Epithelial cell of proximal tubule (primary cell): ENCODE measurements at regions not wholly inside any gene's neighbourhood (a gene's known extent, or its start where the extent isn't known, plus 50 kb on each side); places are given as distances from the start of the nearest gene placed in this dataset.

Source experiments
- DNase-seq: peaks from one replicate; pipeline ENCODE4 v3.0.0-alpha.2; 2011; ENCODE audit warnings: low read depth
- H3K4me3 ChIP-seq: 2 replicates; pipeline ENCODE4 v1.5.1; 2011; ENCODE audit warnings: low read depth, mild to moderate bottlenecking, low read length
- TF ChIP-seq, protein P1 (sequence below): conservative IDR thresholded peaks from 2 replicates; pipeline ENCODE4 v1.5.1; 2012; ENCODE audit warnings: low read depth, mild to moderate bottlenecking, low read length

DNA sequence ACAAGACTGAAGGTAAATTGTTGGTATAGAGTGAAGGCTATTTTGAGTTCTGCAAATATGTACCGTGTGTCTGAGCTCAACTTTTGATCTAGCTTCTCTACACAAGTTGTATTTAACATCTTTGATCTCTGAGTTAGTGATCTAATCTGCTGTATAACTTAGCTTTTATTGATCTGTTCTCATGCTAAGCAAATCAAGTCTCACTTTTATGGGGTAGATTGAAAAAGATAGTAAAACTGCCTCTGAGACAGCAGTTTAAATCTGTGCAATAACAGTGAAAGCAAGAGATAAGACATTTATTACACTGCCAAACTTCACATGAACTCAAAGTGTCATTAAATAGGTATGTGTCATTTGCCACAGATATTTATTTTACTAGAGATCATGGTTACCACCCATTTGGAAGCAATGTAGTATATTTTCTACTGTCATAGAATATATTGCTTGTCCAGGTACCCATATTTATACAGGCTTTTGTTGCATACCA lies 477.3 kb downstream of the ISL1 start:
- no peak for DNase-seq
- TF ChIP-seq, protein P1, sequence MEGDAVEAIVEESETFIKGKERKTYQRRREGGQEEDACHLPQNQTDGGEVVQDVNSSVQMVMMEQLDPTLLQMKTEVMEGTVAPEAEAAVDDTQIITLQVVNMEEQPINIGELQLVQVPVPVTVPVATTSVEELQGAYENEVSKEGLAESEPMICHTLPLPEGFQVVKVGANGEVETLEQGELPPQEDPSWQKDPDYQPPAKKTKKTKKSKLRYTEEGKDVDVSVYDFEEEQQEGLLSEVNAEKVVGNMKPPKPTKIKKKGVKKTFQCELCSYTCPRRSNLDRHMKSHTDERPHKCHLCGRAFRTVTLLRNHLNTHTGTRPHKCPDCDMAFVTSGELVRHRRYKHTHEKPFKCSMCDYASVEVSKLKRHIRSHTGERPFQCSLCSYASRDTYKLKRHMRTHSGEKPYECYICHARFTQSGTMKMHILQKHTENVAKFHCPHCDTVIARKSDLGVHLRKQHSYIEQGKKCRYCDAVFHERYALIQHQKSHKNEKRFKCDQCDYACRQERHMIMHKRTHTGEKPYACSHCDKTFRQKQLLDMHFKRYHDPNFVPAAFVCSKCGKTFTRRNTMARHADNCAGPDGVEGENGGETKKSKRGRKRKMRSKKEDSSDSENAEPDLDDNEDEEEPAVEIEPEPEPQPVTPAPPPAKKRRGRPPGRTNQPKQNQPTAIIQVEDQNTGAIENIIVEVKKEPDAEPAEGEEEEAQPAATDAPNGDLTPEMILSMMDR: no peak
- no peak overlapping the region for H3K4me3 ChIP-seq

DNA sequence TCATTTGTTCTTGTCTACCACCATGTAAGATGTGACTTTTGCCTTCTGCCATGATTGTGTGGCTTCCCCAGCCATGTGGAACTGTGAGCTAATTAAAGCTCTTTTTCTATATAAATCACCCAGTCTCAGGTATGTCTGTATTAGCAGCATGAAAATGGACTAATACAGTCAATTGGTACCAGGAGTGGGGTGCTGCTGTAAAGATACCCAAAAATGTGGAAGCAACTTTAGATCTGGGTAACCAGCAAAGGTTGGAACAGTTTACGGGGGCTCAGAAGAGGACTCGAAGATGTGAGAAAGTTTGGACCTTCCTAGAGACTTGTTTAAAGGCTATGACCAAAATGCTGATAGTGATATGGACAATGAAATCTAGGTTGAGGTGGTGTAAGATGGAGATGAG lies 488.9 kb downstream of the ISL1 start:
- TF ChIP-seq, protein P1: no peak
- no peak overlapping the region for H3K4me3 ChIP-seq
- no peak for DNase-seq

DNA sequence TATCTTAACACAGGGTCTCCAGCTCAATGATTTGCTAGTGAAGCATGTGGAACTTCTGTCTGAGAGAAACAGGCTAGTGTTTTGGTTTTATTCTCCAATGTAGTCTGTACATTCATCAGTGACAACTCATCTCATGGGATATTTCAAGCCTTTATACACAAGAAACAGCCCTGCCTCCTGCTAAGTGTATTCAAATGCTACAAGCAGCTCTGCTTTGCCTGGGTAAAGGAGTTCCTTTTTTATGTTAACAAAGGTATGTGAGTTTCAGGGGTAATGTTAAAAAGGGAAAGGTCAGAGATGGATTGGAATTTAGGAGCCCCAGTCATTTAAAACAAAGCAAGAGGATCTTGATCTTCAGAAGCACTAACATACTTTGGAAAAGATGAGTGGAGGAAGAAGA lies 498.7 kb downstream of the ISL1 start:
- DNase-seq: no peak
- H3K4me3 ChIP-seq: no peak overlapping the region
- TF ChIP-seq, protein P1: no peak

DNA sequence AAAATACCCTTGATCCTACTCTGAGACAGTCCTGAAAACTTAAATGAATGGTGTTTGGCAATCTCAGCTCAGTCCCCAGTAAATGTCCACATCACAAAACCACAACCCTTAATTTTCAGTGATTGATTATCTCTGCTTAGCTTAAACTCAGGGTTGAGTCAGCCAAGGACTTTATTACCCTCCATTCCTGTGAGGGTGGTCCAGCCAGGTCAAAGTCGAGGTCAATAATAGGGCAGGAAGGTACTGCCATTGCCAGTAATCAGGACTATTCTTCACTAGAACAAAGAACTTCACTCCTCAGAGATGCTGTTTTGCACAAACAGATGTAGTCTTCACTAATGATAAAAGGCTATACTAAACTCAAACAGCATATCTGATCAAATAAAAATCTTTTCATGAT lies 499.4 kb downstream of the ISL1 start:
- TF ChIP-seq, protein P1: no peak
- H3K4me3 ChIP-seq: no peak overlapping the region
- no peak for DNase-seq

DNA sequence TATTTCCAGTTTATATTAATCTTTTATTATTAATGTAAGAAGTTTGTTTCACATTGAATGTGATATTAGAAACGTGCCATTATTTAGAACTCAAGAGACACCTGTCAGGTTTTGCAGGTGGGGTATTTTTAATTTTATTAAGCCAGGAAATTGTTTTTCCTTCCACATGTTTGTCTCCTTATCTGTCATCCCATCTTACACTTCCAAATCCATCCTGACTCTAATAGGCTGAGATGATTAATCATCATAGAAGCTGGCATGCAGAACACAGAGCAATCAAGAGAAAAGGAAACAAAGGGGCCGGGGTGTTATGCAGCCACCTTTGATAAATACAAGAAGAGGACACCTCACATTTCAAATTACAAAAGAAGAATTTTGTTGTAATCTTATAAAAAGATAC lies 506.5 kb downstream of the ISL1 start:
- no peak for DNase-seq
- H3K4me3 ChIP-seq: no peak overlapping the region
- TF ChIP-seq, protein P1: no peak

DNA sequence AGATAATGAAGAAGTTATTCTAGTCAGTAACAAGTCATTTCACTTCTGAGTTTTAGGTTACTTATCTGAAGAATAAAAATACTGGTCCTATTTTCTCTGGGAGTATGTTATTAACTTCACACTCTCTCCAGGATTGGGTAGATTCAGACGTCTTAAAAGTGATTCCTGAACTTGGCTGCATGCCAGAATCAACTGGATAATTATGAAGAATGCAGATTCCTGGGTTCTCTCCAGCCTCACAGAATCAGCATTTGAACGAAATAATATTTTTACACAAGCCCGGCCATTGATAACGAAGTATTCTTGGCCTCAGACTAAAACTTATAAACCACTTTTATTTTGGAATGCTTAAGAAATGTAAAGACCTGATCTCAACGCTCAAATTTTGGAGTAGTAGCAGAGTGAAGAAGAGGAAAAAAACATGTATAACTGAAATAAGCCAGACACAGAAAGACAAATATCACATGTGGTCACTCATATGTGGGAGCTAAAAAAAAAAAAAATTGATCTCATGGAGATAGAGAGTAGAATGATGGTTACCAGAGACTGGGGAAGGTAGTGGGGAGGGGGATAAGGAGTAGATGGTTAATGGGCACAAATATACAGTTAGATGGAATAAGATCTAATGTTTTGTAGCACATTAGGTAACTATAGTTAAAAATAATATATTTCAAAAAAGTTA lies 507.3 kb downstream of the ISL1 start:
- no peak for DNase-seq
- TF ChIP-seq, protein P1: no peak
- H3K4me3 ChIP-seq: no peak overlapping the region

DNA sequence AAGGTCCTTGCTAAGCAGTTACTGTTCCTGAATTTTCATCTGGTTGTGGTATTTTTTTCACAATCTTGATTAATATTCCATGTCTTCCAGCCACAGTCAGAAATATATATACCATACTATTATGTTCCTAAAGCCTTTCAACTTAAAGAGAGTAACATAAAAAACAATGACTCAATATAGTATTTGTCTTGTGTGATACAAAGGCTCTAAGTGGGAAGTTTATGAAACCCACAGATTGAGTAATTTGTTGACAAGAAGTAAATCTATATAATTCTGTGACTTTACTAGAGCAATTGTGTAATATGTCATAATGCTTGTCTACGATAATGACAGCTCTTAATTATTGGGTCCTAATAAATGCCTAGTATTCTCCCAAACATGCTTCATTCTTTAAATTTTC lies 509.4 kb downstream of the ISL1 start:
- no peak for DNase-seq
- no peak overlapping the region for H3K4me3 ChIP-seq
- TF ChIP-seq, protein P1: no peak
